ENCODE measurements at regions not wholly inside any gene's neighbourhood (a gene's known extent, or its start where the extent isn't known, plus 50 kb on each side); places are given as distances from the start of the nearest gene placed in this dataset.

DNA sequence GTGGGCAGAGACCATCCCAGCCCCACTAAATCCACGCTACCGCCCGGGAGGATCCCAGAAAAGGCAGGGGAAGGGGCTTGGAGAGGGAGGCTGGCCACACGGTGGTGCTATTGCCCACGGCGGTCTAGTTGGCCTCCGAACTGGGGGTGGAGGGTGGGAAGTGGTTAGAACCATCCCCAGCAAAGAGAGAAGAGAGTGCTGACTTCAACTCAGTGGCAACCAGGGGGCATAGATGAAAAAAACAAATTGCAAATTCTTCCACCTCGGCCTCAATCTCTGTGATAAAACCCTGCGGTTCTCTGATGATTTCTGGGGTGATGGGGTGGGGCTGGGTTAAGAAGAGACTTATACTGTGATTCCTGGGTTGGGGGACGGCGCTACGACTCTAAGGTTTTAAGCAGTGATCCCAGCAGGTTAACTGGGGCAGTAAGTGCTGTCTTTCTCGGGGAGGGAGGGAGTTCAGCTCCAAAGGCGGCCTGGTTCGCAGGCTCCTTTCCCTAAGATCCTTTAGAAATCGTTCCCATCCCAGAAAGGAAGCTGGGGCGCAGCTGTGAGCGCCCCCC lies 154.5 kb upstream of the LYZL2 start:
- Histone ChIP-seq H3K4me1 (ENCODE audit: control insufficient read depth, extremely low read depth, insufficient read depth, low read length) (peaks cover 20% of the 10 kb centered on the region), H2AFZ (ENCODE audit: low read length) (peak overlapping the region; percentile 59), H3K27ac (ENCODE audit: insufficient read depth, low read length) (peak overlapping the region; percentile 87), H3K79me2 (ENCODE audit: control insufficient read depth, insufficient read depth, low read length) (no peaks in the 10 kb centered on the region), H3K4me3 (replicated peaks in 1 of 4; ENCODE audit: control extremely low read depth in 1 of 4, insufficient read depth in 1 of 4, low read depth in 3 of 4, low read length in 4 of 4) (peak overlapping the region in 1 of 4 experiments; percentile 54), H4K20me1 (ENCODE audit: control insufficient read depth, extremely low read depth, insufficient read depth, low read length) (no peaks in the 10 kb centered on the region), H3K9me3 (ENCODE audit: control insufficient read depth, insufficient read depth, low read depth, low read length) (no peaks in the 10 kb centered on the region), H3K27me3 (ENCODE audit: control insufficient read depth, insufficient read depth, low read length) (no peaks in the 10 kb centered on the region), H3K9ac (ENCODE audit: insufficient read depth, low read length) (peak overlapping the region; percentile 40), H3K4me2 (ENCODE audit: extremely low read depth, insufficient read depth, low read length) (peak overlapping the region; percentile 83), H3K36me3 (ENCODE audit: control insufficient read depth, insufficient read depth, low read length) (no peaks in the 10 kb centered on the region)
- peak; percentile 85 to 93 for DNase-seq (ENCODE audit: low read depth in 2 of 2)
- TF ChIP-seq EZH2 (IDR thresholded peaks at IDR 0.05; ENCODE audit: low read length, missing control alignments), result no peak
- TF ChIP-seq, protein P1, sequence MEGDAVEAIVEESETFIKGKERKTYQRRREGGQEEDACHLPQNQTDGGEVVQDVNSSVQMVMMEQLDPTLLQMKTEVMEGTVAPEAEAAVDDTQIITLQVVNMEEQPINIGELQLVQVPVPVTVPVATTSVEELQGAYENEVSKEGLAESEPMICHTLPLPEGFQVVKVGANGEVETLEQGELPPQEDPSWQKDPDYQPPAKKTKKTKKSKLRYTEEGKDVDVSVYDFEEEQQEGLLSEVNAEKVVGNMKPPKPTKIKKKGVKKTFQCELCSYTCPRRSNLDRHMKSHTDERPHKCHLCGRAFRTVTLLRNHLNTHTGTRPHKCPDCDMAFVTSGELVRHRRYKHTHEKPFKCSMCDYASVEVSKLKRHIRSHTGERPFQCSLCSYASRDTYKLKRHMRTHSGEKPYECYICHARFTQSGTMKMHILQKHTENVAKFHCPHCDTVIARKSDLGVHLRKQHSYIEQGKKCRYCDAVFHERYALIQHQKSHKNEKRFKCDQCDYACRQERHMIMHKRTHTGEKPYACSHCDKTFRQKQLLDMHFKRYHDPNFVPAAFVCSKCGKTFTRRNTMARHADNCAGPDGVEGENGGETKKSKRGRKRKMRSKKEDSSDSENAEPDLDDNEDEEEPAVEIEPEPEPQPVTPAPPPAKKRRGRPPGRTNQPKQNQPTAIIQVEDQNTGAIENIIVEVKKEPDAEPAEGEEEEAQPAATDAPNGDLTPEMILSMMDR (conservative IDR thresholded peaks at IDR 0.05 in 1 of 2, IDR thresholded peaks at IDR 0.05 in 1 of 2; ENCODE audit: low read depth in 1 of 2, low read length in 2 of 2), result peak; percentile 96

DNA sequence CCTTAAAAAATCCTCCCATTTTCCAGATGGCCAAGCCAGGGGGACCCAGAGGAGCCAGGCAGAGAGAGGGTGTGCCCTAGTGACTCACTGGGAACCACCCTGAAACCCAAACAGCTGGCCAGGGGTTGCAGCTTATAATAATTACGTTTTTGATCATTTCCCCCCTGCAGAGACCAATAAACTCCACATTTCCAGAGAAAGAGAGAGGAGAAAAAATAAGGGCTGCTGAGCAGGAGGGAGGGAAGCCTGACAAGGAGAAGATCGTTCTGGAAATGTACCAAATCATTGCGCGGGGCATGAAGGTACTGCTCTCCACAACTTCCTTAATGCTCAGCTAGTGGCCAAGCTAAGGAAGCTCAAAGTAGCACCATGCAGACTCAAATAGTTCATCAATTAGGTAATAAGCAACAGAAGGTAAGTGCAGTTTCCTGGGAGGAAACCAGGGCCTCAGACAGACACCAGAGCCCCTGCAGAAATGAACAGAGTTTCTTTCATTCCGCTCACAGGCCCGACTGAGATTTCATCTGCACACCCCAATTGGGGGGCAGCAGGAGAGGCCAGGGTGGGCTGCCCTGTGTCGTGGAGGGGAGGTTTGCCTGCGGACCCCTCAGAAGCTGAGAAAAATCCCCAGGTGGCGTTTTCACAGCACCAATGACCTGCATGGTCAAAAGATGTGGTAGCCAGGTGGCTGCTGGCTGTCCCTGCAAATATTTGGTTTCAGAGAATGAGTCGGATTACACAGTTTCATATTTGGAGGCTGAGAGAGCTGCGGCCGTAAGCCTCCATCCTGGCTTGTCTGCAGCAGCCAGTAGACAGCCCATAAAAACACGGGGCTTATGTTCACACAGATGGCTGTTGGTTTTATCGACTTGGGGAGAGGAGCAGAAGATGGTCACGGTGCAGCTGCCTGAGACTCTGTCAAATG lies 153.2 kb upstream of the LYZL2 start:
- peak; percentile 45 to 71 for DNase-seq (ENCODE audit: low read depth in 2 of 2)

DNA sequence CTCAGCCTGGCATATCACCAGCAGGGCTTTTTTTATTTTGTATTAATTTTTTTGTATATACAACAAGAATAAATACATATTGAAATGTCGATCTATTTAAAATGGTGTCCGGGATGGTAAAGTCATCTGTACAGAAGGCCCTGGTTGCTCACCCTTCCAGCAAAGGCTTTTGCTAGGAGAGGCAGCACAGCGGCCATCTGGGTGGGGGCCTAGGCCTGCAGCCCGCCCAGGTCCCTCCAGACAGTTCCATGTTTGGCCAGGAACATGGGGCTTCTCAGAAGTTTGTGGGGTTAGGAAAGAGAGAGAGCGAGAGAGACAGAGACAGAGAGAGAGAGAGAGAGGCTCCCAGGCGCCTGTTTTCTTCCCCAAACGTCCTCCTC lies 152.6 kb upstream of the LYZL2 start:
- Histone ChIP-seq H3K4me3 (replicated peaks in 1 of 4; ENCODE audit: control extremely low read depth in 1 of 4, insufficient read depth in 1 of 4, low read depth in 3 of 4, low read length in 4 of 4) (no peak overlapping the region), H3K79me2 (ENCODE audit: control insufficient read depth, insufficient read depth, low read length) (no peaks in the 10 kb centered on the region), H3K27ac (ENCODE audit: insufficient read depth, low read length) (peak overlapping the region; percentile 58), H3K27me3 (ENCODE audit: control insufficient read depth, insufficient read depth, low read length) (no peaks in the 10 kb centered on the region), H3K36me3 (ENCODE audit: control insufficient read depth, insufficient read depth, low read length) (no peaks in the 10 kb centered on the region), H4K20me1 (ENCODE audit: control insufficient read depth, extremely low read depth, insufficient read depth, low read length) (no peaks in the 10 kb centered on the region), H3K4me1 (ENCODE audit: control insufficient read depth, extremely low read depth, insufficient read depth, low read length) (peaks cover 20% of the 10 kb centered on the region), H3K9me3 (ENCODE audit: control insufficient read depth, insufficient read depth, low read depth, low read length) (no peaks in the 10 kb centered on the region), H3K4me2 (ENCODE audit: extremely low read depth, insufficient read depth, low read length) (no peak overlapping the region), H2AFZ (ENCODE audit: low read length) (no peak overlapping the region), H3K9ac (ENCODE audit: insufficient read depth, low read length) (no peak overlapping the region)
- no peak for DNase-seq (ENCODE audit: low read depth in 2 of 2)
- TF ChIP-seq, protein P1 (conservative IDR thresholded peaks at IDR 0.05 in 1 of 2, IDR thresholded peaks at IDR 0.05 in 1 of 2; ENCODE audit: low read depth in 1 of 2, low read length in 2 of 2), result no peak
- TF ChIP-seq EZH2 (IDR thresholded peaks at IDR 0.05; ENCODE audit: low read length, missing control alignments), result no peak

More for the DNA sequence above, 153.2 kb upstream of the LYZL2 start:
- TF ChIP-seq, protein P1 (conservative IDR thresholded peaks at IDR 0.05 in 1 of 2, IDR thresholded peaks at IDR 0.05 in 1 of 2; ENCODE audit: low read depth in 1 of 2, low read length in 2 of 2), result no peak
- TF ChIP-seq EZH2 (IDR thresholded peaks at IDR 0.05; ENCODE audit: low read length, missing control alignments), result no peak
- Histone ChIP-seq H3K9ac (ENCODE audit: insufficient read depth, low read length) (no peak overlapping the region), H3K4me3 (replicated peaks in 1 of 4; ENCODE audit: control extremely low read depth in 1 of 4, insufficient read depth in 1 of 4, low read depth in 3 of 4, low read length in 4 of 4) (no peak overlapping the region), H3K27me3 (ENCODE audit: control insufficient read depth, insufficient read depth, low read length) (no peaks in the 10 kb centered on the region), H3K4me1 (ENCODE audit: control insufficient read depth, extremely low read depth, insufficient read depth, low read length) (peaks cover 20% of the 10 kb centered on the region), H3K36me3 (ENCODE audit: control insufficient read depth, insufficient read depth, low read length) (no peaks in the 10 kb centered on the region), H3K9me3 (ENCODE audit: control insufficient read depth, insufficient read depth, low read depth, low read length) (no peaks in the 10 kb centered on the region), H2AFZ (ENCODE audit: low read length) (no peak overlapping the region), H4K20me1 (ENCODE audit: control insufficient read depth, extremely low read depth, insufficient read depth, low read length) (no peaks in the 10 kb centered on the region), H3K27ac (ENCODE audit: insufficient read depth, low read length) (peak overlapping the region; percentile 58), H3K79me2 (ENCODE audit: control insufficient read depth, insufficient read depth, low read length) (no peaks in the 10 kb centered on the region), H3K4me2 (ENCODE audit: extremely low read depth, insufficient read depth, low read length) (no peak overlapping the region)
